ENCODE measurements at regions not wholly inside any gene's neighbourhood (a gene's known extent, or its start where the extent isn't known, plus 50 kb on each side); places are given as distances from the start of the nearest gene placed in this dataset.
"Not testable (repeated sequence)": the region's sequence is repeated elsewhere in the genome, so short reads cannot be mapped to it uniquely, and the experiment has no call there.

GRCh38 chrY:7659047-7659446 is 747.5 kb upstream of the AMELY start:
- no peak for DNase-seq (ENCODE audit: low spot score)

- no peak for DNase-seq (ENCODE audit: low spot score)
These were observed 745.0 kb upstream of the AMELY start for GRCh38 chrY:7656596-7656995.

GRCh38 chrY:7654985-7655384 is 743.4 kb upstream of the AMELY start:
- no peak for DNase-seq (ENCODE audit: low spot score)

- not testable (repeated sequence) for DNase-seq (ENCODE audit: low spot score)
These were observed 738.3 kb upstream of the AMELY start for GRCh38 chrY:7649866-7650265.

Measured in A172 (cell line).